OCI-LY3 (cell line): ENCODE measurements at regions not wholly inside any gene's neighbourhood (a gene's known extent, or its start where the extent isn't known, plus 50 kb on each side); places are given as distances from the start of the nearest gene placed in this dataset.

ENCODE experiments used
- H2AFZ ChIP-seq: fragments of 200-600, 300-600 bp; shearing (Covaris generic); 2 replicates; pipeline ENCODE4 v1.6.0; 2014; ENCODE audit warnings: antibody characterized with exemption, low read depth, low read length
- H3K27ac ChIP-seq: fragments of 200-600, 300-600 bp; sonication (generic); 2 replicates; pipeline ENCODE4 v1.5.1; 2014; ENCODE audit warnings: mild to moderate bottlenecking, low read length, moderate library complexity, mixed read lengths
- H3K27me3 ChIP-seq: fragments of 200-600, 300-600 bp; sonication (generic); 2 replicates; pipeline ENCODE4 v1.6.1; 2014; ENCODE audit warnings: low read depth, low read length, mixed read lengths
- H3K36me3 ChIP-seq: fragments of 200-600, 300-600 bp; sonication (generic); replicated peaks from 2 replicates; pipeline ENCODE3; 2014; ENCODE audit warnings: low read depth, low read length, mixed read lengths
- H3K4me1 ChIP-seq: fragments of 300-600, 200-600 bp; sonication (generic); 2 replicates; pipeline ENCODE4 v1.6.1; 2014; ENCODE audit warnings: low read length, mixed read lengths
- H3K4me2 ChIP-seq: fragments of 200-600, 300-600 bp; sonication (generic); 2 replicates; pipeline ENCODE4 v1.6.1; 2014; ENCODE audit warnings: low read length, mixed read lengths
- H3K4me3 ChIP-seq: fragments of 300-600, 200-600 bp; sonication (generic); 2 replicates; pipeline ENCODE4 v1.5.1; 2014; ENCODE audit warnings: antibody characterized with exemption, mild to moderate bottlenecking, low read length, moderate library complexity
- H3K79me2 ChIP-seq: fragments of 300-600, 200-600 bp; shearing (Covaris generic); 2 replicates; pipeline ENCODE4 v1.6.1; 2014; ENCODE audit warnings: mild to moderate bottlenecking, low read length, mixed read lengths
- H3K9ac ChIP-seq: fragments of 300-600, 200-600 bp; shearing (Covaris generic); 2 replicates; pipeline ENCODE4 v1.6.0; 2014; ENCODE audit warnings: mild to moderate bottlenecking, low read length, moderate library complexity
- H3K9me3 ChIP-seq: fragments of 200-600, 300-600 bp; shearing (Covaris generic); 2 replicates; pipeline ENCODE4 v1.6.1; 2014; ENCODE audit warnings: low read length, mixed read lengths; ENCODE audit not compliant: insufficient read depth
- H4K20me1 ChIP-seq: fragments of 200-600, 300-600 bp; sonication (generic); 2 replicates; pipeline ENCODE4 v1.6.1; 2016; ENCODE audit warnings: low read length, mixed read lengths; ENCODE audit not compliant: insufficient read depth
- EZH2phosphoT487 ChIP-seq: fragments of 200-600 bp; shearing (Covaris generic); IDR thresholded peaks from 2 replicates; pipeline ENCODE4 v1.6.1; 2018; ENCODE audit warnings: antibody characterized with exemption, mixed run types, low read depth
- TF ChIP-seq, protein P1 (sequence below): fragments of 200-600, 300-600 bp; sonication (generic); IDR thresholded peaks from 2 replicates; pipeline ENCODE4 v1.5.1; 2014; ENCODE audit warnings: antibody characterized with exemption, low read length, low read depth

DNA sequence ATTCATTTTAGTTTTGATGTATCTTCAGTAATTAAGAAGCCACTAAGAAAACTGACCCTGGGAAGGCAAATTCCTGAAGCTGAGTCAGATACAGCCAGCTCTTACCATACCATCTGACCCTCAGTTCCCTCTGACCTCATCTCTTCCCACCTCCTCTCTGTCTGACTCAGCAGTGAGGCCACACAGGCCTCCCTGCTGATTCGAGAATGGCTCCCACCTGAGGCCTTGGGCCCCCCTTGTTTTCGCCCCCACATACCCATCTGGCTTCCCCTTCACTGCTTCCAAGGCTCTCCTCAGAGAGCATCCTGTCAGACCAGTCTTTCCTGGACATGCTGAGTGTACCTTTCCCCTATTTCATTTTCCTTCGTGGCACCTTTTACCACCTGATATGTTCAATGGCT, 71.0 kb upstream of the CYP1B1 start:
- Histone ChIP-seq H3K9ac (peak overlapping the region; percentile 34; the same call in 1 of the 2 replicates), H3K36me3 (no peaks in the 10 kb centered on the region), H3K27ac (peak overlapping the region; percentile 29; the same call in 1 of the 2 replicates), H3K4me1 (peaks cover 19% of the 10 kb centered on the region), H3K79me2 (no peaks in the 10 kb centered on the region), H3K4me3 (0 out of 2 replicates have a peak overlapping the region, but pooled peaks have one; percentile 20), H2AFZ (peak overlapping the region; percentile 33; the same call in 1 of the 2 replicates), H3K9me3 (no peaks in the 10 kb centered on the region), H3K4me2 (peak overlapping the region; percentile 48), H3K27me3 (no peaks in the 10 kb centered on the region), H4K20me1 (no peaks in the 10 kb centered on the region)
- TF ChIP-seq, protein P1, sequence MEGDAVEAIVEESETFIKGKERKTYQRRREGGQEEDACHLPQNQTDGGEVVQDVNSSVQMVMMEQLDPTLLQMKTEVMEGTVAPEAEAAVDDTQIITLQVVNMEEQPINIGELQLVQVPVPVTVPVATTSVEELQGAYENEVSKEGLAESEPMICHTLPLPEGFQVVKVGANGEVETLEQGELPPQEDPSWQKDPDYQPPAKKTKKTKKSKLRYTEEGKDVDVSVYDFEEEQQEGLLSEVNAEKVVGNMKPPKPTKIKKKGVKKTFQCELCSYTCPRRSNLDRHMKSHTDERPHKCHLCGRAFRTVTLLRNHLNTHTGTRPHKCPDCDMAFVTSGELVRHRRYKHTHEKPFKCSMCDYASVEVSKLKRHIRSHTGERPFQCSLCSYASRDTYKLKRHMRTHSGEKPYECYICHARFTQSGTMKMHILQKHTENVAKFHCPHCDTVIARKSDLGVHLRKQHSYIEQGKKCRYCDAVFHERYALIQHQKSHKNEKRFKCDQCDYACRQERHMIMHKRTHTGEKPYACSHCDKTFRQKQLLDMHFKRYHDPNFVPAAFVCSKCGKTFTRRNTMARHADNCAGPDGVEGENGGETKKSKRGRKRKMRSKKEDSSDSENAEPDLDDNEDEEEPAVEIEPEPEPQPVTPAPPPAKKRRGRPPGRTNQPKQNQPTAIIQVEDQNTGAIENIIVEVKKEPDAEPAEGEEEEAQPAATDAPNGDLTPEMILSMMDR, result no peak
- no peak for TF ChIP-seq EZH2phosphoT487

DNA sequence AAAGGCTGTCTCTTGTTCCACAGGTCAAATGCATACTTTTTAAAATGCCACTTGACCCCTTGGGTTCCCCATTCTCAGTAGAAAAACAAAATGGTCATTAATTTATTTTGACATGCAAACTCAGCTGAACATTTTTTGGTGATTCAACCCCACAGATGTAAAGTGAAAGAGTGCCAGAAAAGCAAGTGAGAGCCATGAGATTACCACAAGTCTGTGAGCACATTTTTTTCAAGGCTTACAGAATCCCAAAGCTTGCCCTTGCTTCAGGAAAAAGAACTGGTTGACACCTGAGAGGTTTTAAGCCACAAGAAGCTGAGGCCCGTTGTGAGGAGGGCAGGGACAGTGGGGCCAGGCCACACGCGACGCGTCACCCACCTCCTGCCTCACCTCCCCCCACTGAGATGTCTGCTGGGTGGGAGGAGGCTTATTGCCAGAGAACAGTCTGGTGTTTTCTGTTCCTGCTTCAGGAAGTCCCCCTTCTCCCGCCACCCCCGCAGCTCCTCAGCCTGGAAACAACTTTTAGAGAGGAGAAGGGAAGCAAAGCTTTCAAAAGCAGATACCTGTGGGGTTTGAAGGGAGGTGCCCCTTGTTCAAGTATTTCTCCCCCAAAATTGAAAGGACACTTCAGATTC, 70.4 kb upstream of the CYP1B1 start:
- Histone ChIP-seq H3K36me3 (no peaks in the 10 kb centered on the region), H2AFZ (peak overlapping the region; percentile 33; the same call in 1 of the 2 replicates), H3K79me2 (no peaks in the 10 kb centered on the region), H3K4me1 (peaks cover 19% of the 10 kb centered on the region), H3K4me2 (peak overlapping the region; percentile 48), H3K27ac (peak overlapping the region; percentile 29), H3K27me3 (no peaks in the 10 kb centered on the region), H3K4me3 (peak overlapping the region; percentile 20; the same call in 1 of the 2 replicates), H3K9me3 (no peaks in the 10 kb centered on the region), H3K9ac (peak overlapping the region; percentile 34; the same call in 1 of the 2 replicates), H4K20me1 (no peaks in the 10 kb centered on the region)
- TF ChIP-seq, protein P1, result no peak
- no peak for TF ChIP-seq EZH2phosphoT487

DNA sequence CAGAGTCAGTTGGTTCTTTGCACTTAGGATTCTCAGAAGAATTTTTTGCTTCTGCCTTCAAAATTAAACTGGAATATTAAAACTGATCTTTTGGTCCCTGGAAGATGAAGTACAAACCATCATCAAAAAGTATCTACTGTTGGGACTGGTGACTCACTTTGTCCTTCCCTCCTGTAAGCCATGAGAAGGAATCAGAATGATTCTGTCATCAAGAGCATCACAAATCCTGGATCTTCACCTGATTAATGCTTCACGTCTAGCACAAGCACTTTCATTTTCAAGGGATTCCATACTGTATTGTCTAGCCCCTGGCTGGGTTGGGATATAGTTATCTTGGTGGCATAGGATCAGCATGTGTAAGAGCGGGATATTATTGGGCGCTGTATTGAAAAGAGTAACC, 69.3 kb upstream of the CYP1B1 start:
- no peaks in the 10 kb centered on the region for H3K79me2 ChIP-seq
- no peak overlapping the region for H3K4me3 ChIP-seq
- H3K4me2 ChIP-seq, result no peak overlapping the region
- no peak overlapping the region for H2AFZ ChIP-seq
- peaks cover 19% of the 10 kb centered on the region for H3K4me1 ChIP-seq
- no peaks in the 10 kb centered on the region for H3K9me3 ChIP-seq
- H4K20me1 ChIP-seq, result no peaks in the 10 kb centered on the region
- H3K9ac ChIP-seq, result no peak overlapping the region
- H3K27me3 ChIP-seq, result no peaks in the 10 kb centered on the region
- no peak overlapping the region for H3K27ac ChIP-seq
- no peaks in the 10 kb centered on the region for H3K36me3 ChIP-seq
- TF ChIP-seq, protein P1, result no peak

DNA sequence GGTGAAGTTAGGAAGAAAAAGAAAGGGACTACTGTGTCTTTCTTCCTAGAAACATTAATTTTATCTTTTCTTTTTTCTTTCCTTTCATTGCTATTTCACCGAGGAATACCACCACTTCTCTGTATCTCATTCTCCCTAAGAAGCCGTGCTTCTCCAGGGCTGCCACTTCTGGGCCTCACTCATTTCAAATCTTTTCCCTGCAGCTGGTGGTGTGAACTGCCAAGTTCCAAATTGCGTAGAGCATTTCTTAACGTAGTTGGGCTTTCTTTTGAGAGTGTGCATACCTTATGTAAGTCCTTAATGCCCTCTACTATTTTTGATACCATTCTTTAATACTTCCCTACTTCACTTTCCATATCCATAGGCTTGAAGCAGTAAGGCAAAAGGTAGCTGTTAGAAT, 66.7 kb upstream of the CYP1B1 start:
- Histone ChIP-seq H3K27ac (no peak overlapping the region), H3K9ac (no peak overlapping the region), H2AFZ (no peak overlapping the region), H3K4me3 (no peak overlapping the region), H4K20me1 (no peaks in the 10 kb centered on the region), H3K79me2 (no peaks in the 10 kb centered on the region), H3K9me3 (no peaks in the 10 kb centered on the region), H3K4me1 (peaks cover 19% of the 10 kb centered on the region), H3K27me3 (no peaks in the 10 kb centered on the region), H3K36me3 (no peaks in the 10 kb centered on the region), H3K4me2 (no peak overlapping the region)
- TF ChIP-seq EZH2phosphoT487, result no peak
- TF ChIP-seq, protein P1, result no peak
